ENCODE measurements at regions not wholly inside any gene's neighbourhood (a gene's known extent, or its start where the extent isn't known, plus 50 kb on each side); places are given as distances from the start of the nearest gene placed in this dataset.
A peak's percentile ranks its signal among the peaks of the same experiment; 100 is the strongest.

DNA sequence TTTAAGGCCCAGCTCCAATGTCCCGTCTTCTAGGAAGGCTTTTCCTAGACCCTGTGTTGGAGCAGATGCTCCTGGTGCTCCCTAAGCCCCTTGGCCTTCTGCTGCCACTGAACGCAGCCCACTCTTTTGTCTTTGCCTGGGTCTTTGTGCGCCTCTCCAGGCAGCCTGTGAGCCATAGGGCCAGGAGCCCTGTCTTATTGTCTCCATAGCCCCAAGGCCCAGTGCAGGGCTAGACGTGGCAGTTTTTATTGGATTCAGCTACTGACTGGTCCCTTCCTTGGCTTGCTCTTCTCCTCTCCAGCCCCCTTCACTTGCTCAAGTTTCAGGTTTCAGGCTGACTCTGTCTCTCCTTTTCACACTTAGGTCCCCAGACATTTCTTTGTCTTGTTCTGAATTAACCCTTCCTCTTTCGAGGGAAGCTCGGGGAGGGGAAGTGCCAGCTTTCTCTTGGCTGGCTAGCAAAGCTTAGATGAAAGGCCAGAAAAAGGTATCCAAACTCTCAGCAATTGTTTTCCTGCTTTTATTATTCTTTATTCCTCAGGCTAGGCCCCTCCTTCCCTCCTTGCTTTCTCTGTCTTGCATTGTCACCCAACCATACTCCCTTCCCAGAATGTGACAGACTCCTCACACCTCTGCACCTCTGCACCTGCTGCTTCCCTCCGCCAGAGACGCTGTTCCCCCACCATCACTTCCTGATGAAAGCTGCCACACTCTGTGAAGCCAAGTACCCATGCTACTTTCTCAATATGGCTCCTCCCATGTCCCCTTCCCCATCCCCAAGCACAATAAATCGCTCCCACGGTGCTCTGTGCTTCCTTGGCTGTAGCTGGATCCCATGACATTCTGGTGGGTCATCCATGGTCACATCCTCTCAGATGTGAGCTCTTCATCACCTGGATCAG is 101.6 kb upstream of the CPEB4 start (continued):
- no peak for TF ChIP-seq PTBP1 (IDR thresholded peaks at IDR 0.05; ENCODE audit: low read depth, low read length)
- peak; percentile 60; the same call in 1 of the 2 replicates for TF ChIP-seq SMARCA4 (IDR thresholded peaks at IDR 0.05)
- TF ChIP-seq NKRF (IDR thresholded peaks at IDR 0.05; ENCODE audit: borderline replicate concordance): no peak
- TF ChIP-seq ZNF146 (CRISPR knock-in tag; IDR thresholded peaks at IDR 0.05; ENCODE audit: unreplicated experiment): no peak
- no peak for TF ChIP-seq E2F3 (CRISPR knock-in tag; IDR thresholded peaks at IDR 0.05)
- no peak for TF ChIP-seq ELK3 (CRISPR knock-in tag; IDR thresholded peaks at IDR 0.05)
- no peak for TF ChIP-seq TRIM28 (IDR thresholded peaks at IDR 0.05)
- TF ChIP-seq, protein P1, sequence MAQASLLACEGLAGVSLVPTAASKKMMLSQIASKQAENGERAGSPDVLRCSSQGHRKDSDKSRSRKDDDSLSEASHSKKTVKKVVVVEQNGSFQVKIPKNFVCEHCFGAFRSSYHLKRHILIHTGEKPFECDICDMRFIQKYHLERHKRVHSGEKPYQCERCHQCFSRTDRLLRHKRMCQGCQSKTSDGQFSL (CRISPR knock-in tag; IDR thresholded peaks at IDR 0.05): no peak
- TF ChIP-seq, protein P1 (tag; IDR thresholded peaks at IDR 0.05): no peak
- no peak for TF ChIP-seq PHB2 (IDR thresholded peaks at IDR 0.05; ENCODE audit: low read depth)
- no peak for TF ChIP-seq NRF1 (conservative IDR thresholded peaks at IDR 0.05 in 1 of 2, IDR thresholded peaks at IDR 0.05 in 1 of 2)
- TF ChIP-seq, protein P2, sequence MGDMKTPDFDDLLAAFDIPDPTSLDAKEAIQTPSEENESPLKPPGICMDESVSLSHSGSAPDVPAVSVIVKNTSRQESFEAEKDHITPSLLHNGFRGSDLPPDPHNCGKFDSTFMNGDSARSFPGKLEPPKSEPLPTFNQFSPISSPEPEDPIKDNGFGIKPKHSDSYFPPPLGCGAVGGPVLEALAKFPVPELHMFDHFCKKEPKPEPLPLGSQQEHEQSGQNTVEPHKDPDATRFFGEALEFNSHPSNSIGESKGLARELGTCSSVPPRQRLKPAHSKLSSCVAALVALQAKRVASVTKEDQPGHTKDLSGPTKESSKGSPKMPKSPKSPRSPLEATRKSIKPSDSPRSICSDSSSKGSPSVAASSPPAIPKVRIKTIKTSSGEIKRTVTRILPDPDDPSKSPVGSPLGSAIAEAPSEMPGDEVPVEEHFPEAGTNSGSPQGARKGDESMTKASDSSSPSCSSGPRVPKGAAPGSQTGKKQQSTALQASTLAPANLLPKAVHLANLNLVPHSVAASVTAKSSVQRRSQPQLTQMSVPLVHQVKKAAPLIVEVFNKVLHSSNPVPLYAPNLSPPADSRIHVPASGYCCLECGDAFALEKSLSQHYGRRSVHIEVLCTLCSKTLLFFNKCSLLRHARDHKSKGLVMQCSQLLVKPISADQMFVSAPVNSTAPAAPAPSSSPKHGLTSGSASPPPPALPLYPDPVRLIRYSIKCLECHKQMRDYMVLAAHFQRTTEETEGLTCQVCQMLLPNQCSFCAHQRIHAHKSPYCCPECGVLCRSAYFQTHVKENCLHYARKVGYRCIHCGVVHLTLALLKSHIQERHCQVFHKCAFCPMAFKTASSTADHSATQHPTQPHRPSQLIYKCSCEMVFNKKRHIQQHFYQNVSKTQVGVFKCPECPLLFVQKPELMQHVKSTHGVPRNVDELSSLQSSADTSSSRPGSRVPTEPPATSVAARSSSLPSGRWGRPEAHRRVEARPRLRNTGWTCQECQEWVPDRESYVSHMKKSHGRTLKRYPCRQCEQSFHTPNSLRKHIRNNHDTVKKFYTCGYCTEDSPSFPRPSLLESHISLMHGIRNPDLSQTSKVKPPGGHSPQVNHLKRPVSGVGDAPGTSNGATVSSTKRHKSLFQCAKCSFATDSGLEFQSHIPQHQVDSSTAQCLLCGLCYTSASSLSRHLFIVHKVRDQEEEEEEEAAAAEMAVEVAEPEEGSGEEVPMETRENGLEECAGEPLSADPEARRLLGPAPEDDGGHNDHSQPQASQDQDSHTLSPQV (IDR thresholded peaks at IDR 0.05): peak; percentile 78
- TF ChIP-seq ZNF589 (CRISPR knock-in tag; IDR thresholded peaks at IDR 0.05; ENCODE audit: low read depth): no peak

Data from K562 (cell line).